ENCODE measurements at regions not wholly inside any gene's neighbourhood (a gene's known extent, or its start where the extent isn't known, plus 50 kb on each side); places are given as distances from the start of the nearest gene placed in this dataset.

DNA sequence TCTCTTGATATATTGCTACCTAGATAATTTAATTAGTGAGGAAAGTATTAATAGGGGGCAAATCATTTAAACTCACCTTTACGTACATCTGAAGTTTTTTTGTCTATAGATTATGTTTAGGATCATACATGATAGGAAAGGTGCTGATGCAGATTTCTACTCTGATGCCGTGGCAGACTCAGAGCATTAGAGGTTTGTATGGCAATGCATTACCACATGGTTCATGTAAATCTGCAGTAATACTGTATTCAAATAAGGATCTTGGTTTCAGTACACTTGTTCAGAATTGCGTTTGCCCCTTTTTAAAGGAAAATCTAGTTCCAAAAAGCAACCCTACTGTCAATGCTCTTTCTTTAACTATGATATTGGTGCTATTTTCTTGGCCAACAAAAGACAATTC, 288.3 kb downstream of the PTPRC start:
- no peaks in the 10 kb centered on the region for H3K36me3 Mint-ChIP-seq (ENCODE audit: insufficient read depth, unreplicated experiment)
- H3K4me3 Mint-ChIP-seq (ENCODE audit: unreplicated experiment): no peak overlapping the region
- intact Hi-C loops (cut with micrococcal nuclease; ENCODE audit: unreplicated experiment): no loop called here
- no peak overlapping the region for H3K4me3 ChIP-seq (ENCODE audit: low read depth, low read length)
- H3K36me3 ChIP-seq (ENCODE audit: control insufficient read depth, insufficient read depth, low read length): no peaks in the 10 kb centered on the region
- DNase-seq: no peak
- no peaks in the 10 kb centered on the region for H3K27me3 Mint-ChIP-seq (ENCODE audit: insufficient read depth, unreplicated experiment)
- POLR2A ChIA-PET: no interaction called here
- CTCF ChIA-PET: no interaction called here
- no TSS peak for BruUV-seq (replicated peaks)
- no peak overlapping the region for H3K27ac Mint-ChIP-seq (ENCODE audit: unreplicated experiment)
- H3K27me3 ChIP-seq (replicated peaks; ENCODE audit: control insufficient read depth, insufficient read depth, low read length): no peaks in the 10 kb centered on the region
- no peaks in the 10 kb centered on the region for H3K9me3 ChIP-seq
- TF ChIP-seq, protein P1, sequence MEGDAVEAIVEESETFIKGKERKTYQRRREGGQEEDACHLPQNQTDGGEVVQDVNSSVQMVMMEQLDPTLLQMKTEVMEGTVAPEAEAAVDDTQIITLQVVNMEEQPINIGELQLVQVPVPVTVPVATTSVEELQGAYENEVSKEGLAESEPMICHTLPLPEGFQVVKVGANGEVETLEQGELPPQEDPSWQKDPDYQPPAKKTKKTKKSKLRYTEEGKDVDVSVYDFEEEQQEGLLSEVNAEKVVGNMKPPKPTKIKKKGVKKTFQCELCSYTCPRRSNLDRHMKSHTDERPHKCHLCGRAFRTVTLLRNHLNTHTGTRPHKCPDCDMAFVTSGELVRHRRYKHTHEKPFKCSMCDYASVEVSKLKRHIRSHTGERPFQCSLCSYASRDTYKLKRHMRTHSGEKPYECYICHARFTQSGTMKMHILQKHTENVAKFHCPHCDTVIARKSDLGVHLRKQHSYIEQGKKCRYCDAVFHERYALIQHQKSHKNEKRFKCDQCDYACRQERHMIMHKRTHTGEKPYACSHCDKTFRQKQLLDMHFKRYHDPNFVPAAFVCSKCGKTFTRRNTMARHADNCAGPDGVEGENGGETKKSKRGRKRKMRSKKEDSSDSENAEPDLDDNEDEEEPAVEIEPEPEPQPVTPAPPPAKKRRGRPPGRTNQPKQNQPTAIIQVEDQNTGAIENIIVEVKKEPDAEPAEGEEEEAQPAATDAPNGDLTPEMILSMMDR (IDR thresholded peaks at IDR 0.05; ENCODE audit: insufficient read depth in 1 of 2, low read depth in 1 of 2, low read length in 1 of 2, severe bottlenecking in 1 of 2, unreplicated experiment in 1 of 2): no peak
- no peaks in the 10 kb centered on the region for H3K9me3 Mint-ChIP-seq (ENCODE audit: unreplicated experiment)
- H3K4me1 ChIP-seq: peaks cover 22% of the 10 kb centered on the region
- peaks cover 17% of the 10 kb centered on the region for H3K4me1 Mint-ChIP-seq (ENCODE audit: low read depth, unreplicated experiment)

DNA sequence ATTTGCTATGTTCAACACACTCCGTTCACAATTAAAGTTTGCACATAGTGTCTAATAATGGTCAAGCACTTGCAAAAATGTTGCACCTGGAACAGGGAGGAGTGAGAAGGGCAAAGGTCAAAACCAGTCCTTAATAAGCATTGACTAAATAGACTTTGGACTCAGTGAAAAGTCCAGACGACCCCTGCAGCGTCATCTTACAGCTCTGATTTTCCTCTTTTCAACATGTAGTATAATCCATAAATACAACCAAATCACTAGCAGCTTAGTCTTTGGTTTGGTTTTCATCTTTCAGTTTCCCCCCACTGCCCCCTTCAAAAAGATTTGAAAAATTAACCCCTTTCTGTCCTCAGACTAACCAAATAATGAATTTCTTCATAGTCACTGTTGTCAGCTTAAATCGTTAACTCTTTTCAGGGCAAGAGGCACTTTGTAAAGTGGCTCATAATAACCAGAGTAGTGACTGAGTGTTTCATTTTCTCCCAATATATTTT, 290.3 kb downstream of the PTPRC start:
- Mint-ChIP-seq H3K27me3 (ENCODE audit: insufficient read depth, unreplicated experiment) (no peaks in the 10 kb centered on the region), H3K4me1 (ENCODE audit: low read depth, unreplicated experiment) (peaks cover 17% of the 10 kb centered on the region), H3K9me3 (ENCODE audit: unreplicated experiment) (no peaks in the 10 kb centered on the region), H3K4me3 (ENCODE audit: unreplicated experiment) (peak overlapping the region; percentile 65), H3K27ac (ENCODE audit: unreplicated experiment) (no peak overlapping the region), H3K36me3 (ENCODE audit: insufficient read depth, unreplicated experiment) (no peaks in the 10 kb centered on the region)
- no peaks in the 10 kb centered on the region for H3K9me3 ChIP-seq
- H3K36me3 ChIP-seq (ENCODE audit: control insufficient read depth, insufficient read depth, low read length): no peaks in the 10 kb centered on the region
- peak; percentile 36 to 42 for DNase-seq
- H3K4me1 ChIP-seq: peaks cover 38% of the 10 kb centered on the region
- H3K27me3 ChIP-seq (replicated peaks; ENCODE audit: control insufficient read depth, insufficient read depth, low read length): no peaks in the 10 kb centered on the region
- CTCF ChIA-PET: interaction anchor here (1.0 kb wide), 1 partner anchor 8 kb away, joined by 4 read pairs; no protein-coding TSS in a partner anchor
- TF ChIP-seq, protein P1 (IDR thresholded peaks at IDR 0.05; ENCODE audit: insufficient read depth in 1 of 2, low read depth in 1 of 2, low read length in 1 of 2, severe bottlenecking in 1 of 2, unreplicated experiment in 1 of 2): no peak
- BruUV-seq (replicated peaks): no TSS peak
- intact Hi-C loops (cut with micrococcal nuclease; ENCODE audit: unreplicated experiment): loop anchor here (1.0 kb wide), 1 partner anchor 8 kb away; no protein-coding TSS in a partner anchor
- no peak overlapping the region for H3K4me3 ChIP-seq (ENCODE audit: low read depth, low read length)
- POLR2A ChIA-PET: interaction anchor here (1.0 kb wide), 1 partner anchor 8 kb away, joined by 4 read pairs; no protein-coding TSS in a partner anchor

DNA sequence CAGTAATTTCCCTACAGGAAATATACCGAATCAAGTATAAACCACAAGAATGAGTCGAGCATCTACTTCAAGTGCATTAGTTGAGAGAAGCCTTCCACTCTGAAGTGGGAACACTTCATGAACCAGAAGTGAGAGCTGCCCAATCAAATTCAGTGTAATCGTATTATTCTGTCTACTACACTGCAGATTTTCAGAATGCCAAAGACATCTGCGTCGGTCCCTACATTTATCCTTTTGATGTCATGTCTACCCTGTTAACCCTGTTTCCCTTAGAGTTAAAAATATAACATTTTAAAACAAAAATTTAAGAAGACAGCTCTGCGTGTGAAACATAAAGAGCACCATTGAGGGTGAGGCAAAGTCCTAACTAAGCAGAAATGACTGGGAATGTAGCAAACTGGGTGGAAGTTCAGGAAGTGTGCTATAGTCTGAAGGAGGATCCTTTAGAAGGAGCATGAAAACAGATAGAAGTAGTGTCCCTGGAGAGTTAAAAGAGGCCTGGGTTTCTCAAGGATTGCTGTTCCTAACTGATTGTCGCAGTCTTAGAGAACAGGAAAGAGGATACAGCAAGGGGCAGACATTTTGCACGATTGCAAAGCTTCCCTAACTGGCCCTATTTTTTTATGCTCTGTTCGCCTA, 291.2 kb downstream of the PTPRC start:
- Mint-ChIP-seq H3K9me3 (ENCODE audit: unreplicated experiment) (no peaks in the 10 kb centered on the region), H3K27me3 (ENCODE audit: insufficient read depth, unreplicated experiment) (no peaks in the 10 kb centered on the region), H3K36me3 (ENCODE audit: insufficient read depth, unreplicated experiment) (no peaks in the 10 kb centered on the region), H3K4me3 (ENCODE audit: unreplicated experiment) (peak overlapping the region; percentile 64), H3K27ac (ENCODE audit: unreplicated experiment) (peak overlapping the region; percentile 78), H3K4me1 (ENCODE audit: low read depth, unreplicated experiment) (peaks cover 17% of the 10 kb centered on the region)
- Histone ChIP-seq H3K27me3 (replicated peaks; ENCODE audit: control insufficient read depth, insufficient read depth, low read length) (no peaks in the 10 kb centered on the region), H3K36me3 (ENCODE audit: control insufficient read depth, insufficient read depth, low read length) (no peaks in the 10 kb centered on the region), H3K9me3 (no peaks in the 10 kb centered on the region), H3K4me1 (peaks cover 42% of the 10 kb centered on the region), H3K4me3 (ENCODE audit: low read depth, low read length) (0 out of 2 replicates have a peak overlapping the region, but pooled peaks have one; percentile 2)
- TF ChIP-seq, protein P1 (IDR thresholded peaks at IDR 0.05; ENCODE audit: insufficient read depth in 1 of 2, low read depth in 1 of 2, low read length in 1 of 2, severe bottlenecking in 1 of 2, unreplicated experiment in 1 of 2): no peak
- ChIA-PET POLR2A (no interaction called here), CTCF (no interaction called here)
- BruUV-seq (replicated peaks): no TSS peak
- intact Hi-C loops (cut with micrococcal nuclease; ENCODE audit: unreplicated experiment): loop anchor here (1.0 to 10.0 kb wide), 2 partner anchors 7 to 1095 kb away; partner anchors contain the start of gene NR5A2
- DNase-seq: no peak

Data from Caco-2 (cell line).